ENCODE measurements at regions not wholly inside any gene's neighbourhood (a gene's known extent, or its start where the extent isn't known, plus 50 kb on each side); places are given as distances from the start of the nearest gene placed in this dataset.

- H3K4me1 ChIP-seq (ENCODE audit: insufficient read depth, low read length, poor library complexity, severe bottlenecking): no peaks in the 10 kb centered on the region
- H3K4me3 ChIP-seq (ENCODE audit: low read length, poor library complexity, severe bottlenecking): no peak overlapping the region
- H3K4me2 ChIP-seq (ENCODE audit: low read depth, low read length, poor library complexity, severe bottlenecking): no peak overlapping the region
- H3K9me3 ChIP-seq (ENCODE audit: insufficient read depth, low read depth, low read length): no peaks in the 10 kb centered on the region; the same call in 1 of the 2 replicates
- H4K20me1 ChIP-seq (ENCODE audit: insufficient read depth, low read length, poor library complexity, severe bottlenecking): no peaks in the 10 kb centered on the region
- no peaks in the 10 kb centered on the region for H3K9me2 ChIP-seq (replicated peaks; ENCODE audit: low read depth, low read length)
- H3K36me3 ChIP-seq (ENCODE audit: insufficient read depth, low read length): no peaks in the 10 kb centered on the region
- no peak for TF ChIP-seq CTCF (conservative IDR thresholded peaks at IDR 0.05; ENCODE audit: low read length)
- TF ChIP-seq EZH2phosphoT487 (IDR thresholded peaks at IDR 0.05; ENCODE audit: borderline replicate concordance): no peak
- peak overlapping the region; percentile 1; the same call in 1 of the 2 replicates for H2AFZ ChIP-seq (ENCODE audit: low read length)
- no peaks in the 10 kb centered on the region for H3K79me2 ChIP-seq (ENCODE audit: insufficient read depth, low read length)
- no peaks in the 10 kb centered on the region for H3K27me3 ChIP-seq (ENCODE audit: insufficient read depth, low read length, poor library complexity, severe bottlenecking)
- no peak overlapping the region for H3K9ac ChIP-seq (ENCODE audit: low read depth, low read length, poor library complexity, severe bottlenecking)
- H3F3A ChIP-seq (ENCODE audit: low read depth): no peaks in the 10 kb centered on the region
Measured at GRCh38 chr15:67899596-67900283, 59.9 kb upstream of the RNU6-1 start.

GRCh38 chr15:67900621-67901147 is 60.8 kb upstream of the RNU6-1 start:
- no peaks in the 10 kb centered on the region for H3K79me2 ChIP-seq (ENCODE audit: insufficient read depth, low read length)
- H3K9ac ChIP-seq (ENCODE audit: low read depth, low read length, poor library complexity, severe bottlenecking): no peak overlapping the region
- no peaks in the 10 kb centered on the region; the same call in 1 of the 2 replicates for H3K9me3 ChIP-seq (ENCODE audit: insufficient read depth, low read depth, low read length)
- no peak overlapping the region for H3K4me3 ChIP-seq (ENCODE audit: low read length, poor library complexity, severe bottlenecking)
- no peaks in the 10 kb centered on the region for H3K36me3 ChIP-seq (ENCODE audit: insufficient read depth, low read length)
- H3K4me2 ChIP-seq (ENCODE audit: low read depth, low read length, poor library complexity, severe bottlenecking): no peak overlapping the region
- H3K4me1 ChIP-seq (ENCODE audit: insufficient read depth, low read length, poor library complexity, severe bottlenecking): no peaks in the 10 kb centered on the region
- no peak for TF ChIP-seq CTCF (conservative IDR thresholded peaks at IDR 0.05; ENCODE audit: low read length)
- TF ChIP-seq EZH2phosphoT487 (IDR thresholded peaks at IDR 0.05; ENCODE audit: borderline replicate concordance): no peak
- no peaks in the 10 kb centered on the region for H3F3A ChIP-seq (ENCODE audit: low read depth)
- H4K20me1 ChIP-seq (ENCODE audit: insufficient read depth, low read length, poor library complexity, severe bottlenecking): no peaks in the 10 kb centered on the region
- no peak overlapping the region for H2AFZ ChIP-seq (ENCODE audit: low read length)
- H3K27me3 ChIP-seq (ENCODE audit: insufficient read depth, low read length, poor library complexity, severe bottlenecking): no peaks in the 10 kb centered on the region
- no peaks in the 10 kb centered on the region for H3K9me2 ChIP-seq (replicated peaks; ENCODE audit: low read depth, low read length)

DNA sequence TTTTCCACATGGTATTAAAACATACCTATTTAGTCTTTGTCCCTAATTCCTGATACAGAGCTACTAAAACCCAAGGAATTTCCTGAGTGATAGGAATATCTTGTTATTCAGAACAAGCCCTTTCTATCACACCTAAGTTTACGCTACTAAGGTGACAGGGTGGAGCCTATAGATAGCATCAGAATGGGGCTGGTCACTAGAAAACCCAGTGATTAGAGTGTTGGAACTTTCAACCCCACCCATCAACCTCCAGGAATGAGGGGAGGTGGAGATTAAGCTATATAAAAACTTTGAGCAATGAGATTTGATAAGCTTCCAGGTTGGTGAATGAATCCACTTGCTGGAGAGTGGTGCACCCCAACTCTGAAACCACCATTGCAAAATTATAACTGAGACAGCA is 62.1 kb upstream of the RNU6-1 start:
- Histone ChIP-seq H2AFZ (ENCODE audit: low read length) (no peak overlapping the region), H3F3A (ENCODE audit: low read depth) (no peaks in the 10 kb centered on the region), H3K9ac (ENCODE audit: low read depth, low read length, poor library complexity, severe bottlenecking) (no peak overlapping the region), H3K4me2 (ENCODE audit: low read depth, low read length, poor library complexity, severe bottlenecking) (no peak overlapping the region), H4K20me1 (ENCODE audit: insufficient read depth, low read length, poor library complexity, severe bottlenecking) (no peaks in the 10 kb centered on the region), H3K27me3 (ENCODE audit: insufficient read depth, low read length, poor library complexity, severe bottlenecking) (no peaks in the 10 kb centered on the region), H3K9me3 (ENCODE audit: insufficient read depth, low read depth, low read length) (no peaks in the 10 kb centered on the region), H3K9me2 (replicated peaks; ENCODE audit: low read depth, low read length) (no peaks in the 10 kb centered on the region), H3K79me2 (ENCODE audit: insufficient read depth, low read length) (no peaks in the 10 kb centered on the region), H3K4me3 (ENCODE audit: low read length, poor library complexity, severe bottlenecking) (no peak overlapping the region), H3K36me3 (ENCODE audit: insufficient read depth, low read length) (no peaks in the 10 kb centered on the region), H3K4me1 (ENCODE audit: insufficient read depth, low read length, poor library complexity, severe bottlenecking) (no peaks in the 10 kb centered on the region)
- TF ChIP-seq EZH2phosphoT487 (IDR thresholded peaks at IDR 0.05; ENCODE audit: borderline replicate concordance) (no peak), CTCF (conservative IDR thresholded peaks at IDR 0.05; ENCODE audit: low read length) (no peak)

All from Loucy (cell line).